Psoas muscle (tissue), 7 donors: ENCODE measurements at regions not wholly inside any gene's neighbourhood (a gene's known extent, or its start where the extent isn't known, plus 50 kb on each side); places are given as distances from the start of the nearest gene placed in this dataset.
"Not testable (repeated sequence)": the region's sequence is repeated elsewhere in the genome, so short reads cannot be mapped to it uniquely, and the experiment has no call there.

ENCODE experiments used
- ATAC-seq, 4 donors: fragments of 200-7000 bp; cut with Tn5 transposase; one replicate each; pipeline ENCODE4 v1.9.1; 2020; ENCODE audit warnings: moderate library complexity in 3 of 4, mild to moderate bottlenecking in 2 of 4
- DNase-seq, 2 donors: peaks; one replicate each; pipeline ENCODE4 v3.0.0-alpha.2; 2020
- H3K27ac ChIP-seq: fragments of 200-600 bp; one replicate; pipeline ENCODE4 v1.8.0; 2022
- H3K27me3 ChIP-seq, 3 donors: fragments of 200-600 bp in 1 of 3; one replicate each; pipeline versions ENCODE4 v1.6.1 to v1.8.0; 2013 to 2022; ENCODE audit warnings: low read length in 2 of 3, mild to moderate bottlenecking in 2 of 3, moderate library complexity in 1 of 3; ENCODE audit not compliant: insufficient read depth in 3 of 3
- H3K36me3 ChIP-seq, 2 donors: fragments of 200-600 bp in 1 of 2; one replicate each; pipeline versions ENCODE4 v1.6.1 to v1.8.0; 2013 to 2022; ENCODE audit warnings: low read depth in 1 of 2, mild to moderate bottlenecking in 1 of 2, moderate library complexity in 1 of 2; ENCODE audit not compliant: insufficient read depth in 1 of 2
- H3K4me1 ChIP-seq: fragments of 200-600 bp; one replicate; pipeline ENCODE4 v1.8.0; 2022
- H3K4me3 ChIP-seq: fragments of 200-600 bp; one replicate; pipeline ENCODE4 v1.8.0; 2022; ENCODE audit warnings: mild to moderate bottlenecking
- H3K9me3 ChIP-seq: fragments of 200-600 bp; one replicate; pipeline ENCODE4 v1.8.0; 2022
- CTCF ChIP-seq: fragments of 200-600 bp; IDR thresholded peaks from one replicate; pipeline ENCODE4 v1.8.0; 2022; ENCODE audit warnings: antibody characterized with exemption
- WGBS, 3 donors: extraction: QIAGEN DNeasy Blood & Tissue Kit; methylation state at CpG; one replicate each; pipeline versions ENCODE4 v1.1.6 to v1.1.7; 2013; 5-methylcytosine and 5-hydroxymethylcytosine counted together
- intact Hi-C, 2 donors: fragments of 100-400 bp; cut with DNase I; formaldehyde crosslinking; loops; one replicate each; pipeline versions ENCODE4 v1.11.0 to v1.14.2; 2022
- donor health status: healthy with polysubstance abuse.
- donor health status: DM: no; HTN: no; CAD: no; lungs with moderate emphysema.
- donor health status: Bipolar disorder and iron deficiency.
- donor health status: healthy.
- donor health status: DM: yes; HTN: yes; CAD: no.
- donor health status: DM: no; HTN: no; CAD: no.
- donor health status: DM: yes; HTN: yes; CAD: no.

DNA sequence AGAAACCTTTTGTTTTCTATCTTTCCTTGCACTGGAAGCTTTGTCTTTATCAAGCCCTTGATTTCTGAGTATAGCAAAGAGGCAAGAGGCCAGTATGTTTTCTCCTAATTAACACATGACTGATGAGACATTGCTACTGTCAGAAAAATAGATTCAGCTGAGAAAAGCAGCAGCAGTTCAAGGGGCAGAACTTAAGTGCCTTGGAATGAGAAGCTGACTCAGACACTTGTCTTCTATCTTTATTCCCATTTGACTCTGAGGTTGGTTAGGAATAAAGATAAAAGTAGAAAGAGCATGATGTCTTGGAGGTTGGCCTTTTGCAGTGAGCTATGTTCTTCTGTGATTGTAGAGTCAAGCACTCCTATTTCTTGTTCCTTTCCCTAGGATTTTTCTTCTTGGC lies 79.1 kb upstream of the MAN1A1 start:
- Histone ChIP-seq H3K36me3 (no peaks in the 10 kb centered on the region), H3K4me3 (no peak overlapping the region), H3K27ac (no peak overlapping the region), H3K9me3 (peaks cover 5% of the 10 kb centered on the region), H3K4me1 (no peaks in the 10 kb centered on the region), H3K27me3 (no peaks in the 10 kb centered on the region)
- ATAC-seq, result no peak
- intact Hi-C loops, result no loop called here
- no peak for TF ChIP-seq CTCF
- no peak for DNase-seq

DNA sequence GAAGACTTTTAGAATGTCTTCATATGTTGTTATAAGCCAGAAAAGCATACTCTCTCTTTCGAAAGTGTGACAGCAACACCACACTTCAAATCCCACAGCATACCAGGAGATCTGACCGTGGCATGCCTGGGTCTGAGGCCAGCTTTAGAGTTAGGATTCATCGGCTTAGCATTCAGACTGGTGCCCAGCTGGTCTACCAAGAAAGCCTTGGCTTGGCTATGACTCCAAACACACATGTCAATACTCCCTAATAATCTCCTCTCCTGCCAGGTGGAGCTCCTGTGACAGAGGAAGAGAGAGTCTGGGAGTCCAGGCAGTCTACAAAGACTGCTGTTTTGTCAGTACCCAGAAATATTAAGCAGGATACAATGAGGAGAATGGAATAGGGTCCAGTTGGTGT lies 77.1 kb upstream of the MAN1A1 start:
- TF ChIP-seq CTCF, result no peak
- Histone ChIP-seq H3K4me3 (no peak overlapping the region), H3K36me3 (no peaks in the 10 kb centered on the region), H3K27ac (no peak overlapping the region), H3K9me3 (peaks cover 9% of the 10 kb centered on the region), H3K4me1 (no peaks in the 10 kb centered on the region), H3K27me3 (no peaks in the 10 kb centered on the region)
- DNase-seq, result no peak
- no peak for ATAC-seq
- WGBS, 3 donors, result 26 to 40% (median 34%) methylated on average over 3 of the region's 3 CpGs
- intact Hi-C loops, result no loop called here

DNA sequence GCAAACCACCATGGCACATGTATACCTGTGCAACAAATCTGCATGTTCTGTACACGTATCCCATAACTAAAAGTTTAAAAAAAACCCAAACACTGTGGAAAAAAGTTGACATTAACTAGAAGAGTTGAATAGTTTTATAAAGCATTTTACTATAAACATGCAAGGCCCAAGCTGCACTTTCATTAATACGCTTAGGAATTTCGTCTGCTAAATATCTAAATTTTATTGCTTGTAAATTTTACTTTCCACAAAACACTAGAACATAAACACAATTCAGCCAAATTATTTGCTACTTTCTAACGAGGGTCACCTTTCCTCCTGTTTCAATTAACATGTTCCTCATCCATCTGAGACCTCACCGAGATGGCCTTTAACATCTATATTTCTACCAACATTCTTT lies 74.4 kb upstream of the MAN1A1 start:
- Histone ChIP-seq H3K4me3 (no peak overlapping the region), H3K4me1 (no peaks in the 10 kb centered on the region), H3K9me3 (peaks cover 15% of the 10 kb centered on the region), H3K36me3 (no peaks in the 10 kb centered on the region), H3K27me3 (no peaks in the 10 kb centered on the region), H3K27ac (no peak overlapping the region)
- ATAC-seq (no peak), DNase-seq (no peak)
- no peak for TF ChIP-seq CTCF
- 90 to 93% (median 92%) methylated on average over 5 of the region's 5 CpGs for WGBS, 3 donors
- intact Hi-C loops, result no loop called here

- ATAC-seq, H3K36me3 ChIP-seq, H3K9me3 ChIP-seq, DNase-seq, H3K27ac ChIP-seq, H3K4me3 ChIP-seq, H3K27me3 ChIP-seq, H3K4me1 ChIP-seq, intact Hi-C loops: not testable (repeated sequence)
- 58 to 76% (median 69%) methylated on average over 2 of the region's 2 CpGs for WGBS, 3 donors
These were observed 68.5 kb upstream of the MAN1A1 start for GRCh38 chr6:119418084-119418483.

GRCh38 chr6:119407156-119407555 lies 57.6 kb upstream of the MAN1A1 start:
- DNase-seq (no peak), ATAC-seq (no peak)
- Histone ChIP-seq H3K4me3 (no peak overlapping the region), H3K36me3 (no peaks in the 10 kb centered on the region), H3K27ac (no peak overlapping the region), H3K27me3 (no peaks in the 10 kb centered on the region), H3K4me1 (no peaks in the 10 kb centered on the region), H3K9me3 (no peaks in the 10 kb centered on the region)
- WGBS, 3 donors, result 40 to 53% (median 44%) methylated on average over 4 of the region's 4 CpGs
- TF ChIP-seq CTCF, result no peak
- intact Hi-C loops, result no loop called here

GRCh38 chr6:119405114-119405513 lies 55.6 kb upstream of the MAN1A1 start:
- intact Hi-C loops, H3K27me3 ChIP-seq, ATAC-seq, H3K27ac ChIP-seq, H3K9me3 ChIP-seq, H3K4me1 ChIP-seq, H3K4me3 ChIP-seq, DNase-seq, H3K36me3 ChIP-seq: not testable (repeated sequence)
- WGBS, 3 donors, result 60 to 64% (median 63%) methylated on average over 2 of the region's 2 CpGs
